K562 (cell line): ENCODE measurements at regions not wholly inside any gene's neighbourhood (a gene's known extent, or its start where the extent isn't known, plus 50 kb on each side); places are given as distances from the start of the nearest gene placed in this dataset.

ENCODE experiments used
- CREB1 ChIP-seq, 2 experiments: sonication (generic) in 1 of 2; formaldehyde crosslinking in 1 of 2; IDR thresholded peaks; 2 replicates each; pipeline versions ENCODE4 v1.6.1 to v1.8.0; 2012 to 2022; ENCODE audit warnings: inconsistent platforms in 1 of 2, mild to moderate bottlenecking in 1 of 2, missing genetic modification reagents in 1 of 2, moderate library complexity in 1 of 2
- E2F1 ChIP-seq: sonication (generic); formaldehyde crosslinking; IDR thresholded peaks from 2 replicates; pipeline ENCODE4 v1.8.1; 2023; ENCODE audit warnings: mild to moderate bottlenecking, missing genetic modification reagents, moderate library complexity
- EZH2 ChIP-seq: IDR thresholded peaks from 2 replicates; pipeline ENCODE4 v1.6.1; 2012; ENCODE audit warnings: low read depth, mild to moderate bottlenecking, inconsistent platforms, low read length, borderline replicate concordance
- GABPA ChIP-seq: fragments of 200-800 bp; sonication (Bioruptor generic); conservative IDR thresholded peaks from 2 replicates; pipeline ENCODE4 v1.6.1; 2016; ENCODE audit warnings: low read depth, missing genetic modification characterization, missing compliant biosample characterization
- HNRNPL ChIP-seq: fragments of 200-400 bp; formaldehyde crosslinking; IDR thresholded peaks from 2 replicates; pipeline ENCODE4 v1.6.1; 2017; ENCODE audit warnings: low read depth, mild to moderate bottlenecking, low read length
- JUN ChIP-seq, 2 experiments: sonication (generic) in 1 of 2; formaldehyde crosslinking in 1 of 2; IDR thresholded peaks; 2 replicates each; pipeline versions ENCODE4 v1.6.1 to v1.8.0; 2012 to 2022; ENCODE audit warnings: borderline replicate concordance in 2 of 2, mild to moderate bottlenecking in 2 of 2, improper control_type of control experiment in 1 of 2, low read depth in 1 of 2, low read length in 1 of 2, missing genetic modification reagents in 1 of 2
- POLR2A ChIP-seq: fragments of 450-650 bp; conservative IDR thresholded peaks from 2 replicates; pipeline ENCODE4 v1.6.1; 2016
- POLR2AphosphoS5 ChIP-seq: IDR thresholded peaks from 2 replicates; pipeline ENCODE4 v1.6.1; 2011; ENCODE audit warnings: mild to moderate bottlenecking, low read depth, low read length, moderate library complexity; ENCODE audit not compliant: control insufficient read depth, insufficient read depth
- YY1 ChIP-seq, 3 experiments: IDR thresholded peaks; 2 replicates each; pipeline ENCODE4 v1.6.1; 2011; ENCODE audit warnings: low read length in 2 of 3, mild to moderate bottlenecking in 2 of 3, moderate library complexity in 2 of 3, borderline replicate concordance in 1 of 3, control low read depth in 1 of 3, low read depth in 1 of 3; ENCODE audit not compliant: insufficient read depth in 3 of 3, insufficient replicate concordance in 2 of 3, control insufficient read depth in 1 of 3, insufficient read length in 1 of 3; ENCODE audit errors: extremely low read depth in 1 of 3
- ZBTB26 ChIP-seq: fragments of 450-650 bp; formaldehyde crosslinking; IDR thresholded peaks from 2 replicates; pipeline ENCODE4 v1.4.0; 2022; ENCODE audit warnings: missing genetic modification characterization
- ZNF780A ChIP-seq: fragments of 250-450 bp; sonication (Bioruptor Pico); IDR thresholded peaks from 2 replicates; pipeline ENCODE4 v1.5.0; 2021; ENCODE audit warnings: mild to moderate bottlenecking
- TF ChIP-seq, protein P1 (sequence below): fragments of 250-450 bp; sonication (Bioruptor Pico); IDR thresholded peaks from 2 replicates; pipeline ENCODE4 v1.5.0; 2022; ENCODE audit warnings: mild to moderate bottlenecking

DNA sequence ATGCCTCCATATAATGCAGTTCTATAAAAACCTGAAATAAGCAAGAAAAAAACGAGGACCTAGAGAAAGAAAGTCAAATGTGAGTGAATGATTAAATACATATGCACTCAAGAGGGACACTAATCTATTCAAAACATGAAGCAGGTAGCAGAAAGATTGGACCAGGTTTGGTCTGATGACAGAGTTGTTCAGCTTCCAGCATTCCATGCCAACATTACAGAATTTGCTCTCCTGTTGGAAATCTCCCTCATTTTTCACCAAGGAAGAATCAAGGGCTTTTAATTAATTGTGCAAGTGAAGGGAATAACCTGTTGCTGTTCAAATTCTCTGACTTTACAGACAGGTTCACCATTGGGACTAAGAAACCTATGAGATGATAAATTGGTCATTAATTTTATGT lies 379.0 kb upstream of the RASGEF1B start:
- TF ChIP-seq POLR2AphosphoS5, result no peak
- no peak for TF ChIP-seq POLR2A
- TF ChIP-seq EZH2, result no peak
- TF ChIP-seq GABPA, result no peak
- TF ChIP-seq, protein P1, sequence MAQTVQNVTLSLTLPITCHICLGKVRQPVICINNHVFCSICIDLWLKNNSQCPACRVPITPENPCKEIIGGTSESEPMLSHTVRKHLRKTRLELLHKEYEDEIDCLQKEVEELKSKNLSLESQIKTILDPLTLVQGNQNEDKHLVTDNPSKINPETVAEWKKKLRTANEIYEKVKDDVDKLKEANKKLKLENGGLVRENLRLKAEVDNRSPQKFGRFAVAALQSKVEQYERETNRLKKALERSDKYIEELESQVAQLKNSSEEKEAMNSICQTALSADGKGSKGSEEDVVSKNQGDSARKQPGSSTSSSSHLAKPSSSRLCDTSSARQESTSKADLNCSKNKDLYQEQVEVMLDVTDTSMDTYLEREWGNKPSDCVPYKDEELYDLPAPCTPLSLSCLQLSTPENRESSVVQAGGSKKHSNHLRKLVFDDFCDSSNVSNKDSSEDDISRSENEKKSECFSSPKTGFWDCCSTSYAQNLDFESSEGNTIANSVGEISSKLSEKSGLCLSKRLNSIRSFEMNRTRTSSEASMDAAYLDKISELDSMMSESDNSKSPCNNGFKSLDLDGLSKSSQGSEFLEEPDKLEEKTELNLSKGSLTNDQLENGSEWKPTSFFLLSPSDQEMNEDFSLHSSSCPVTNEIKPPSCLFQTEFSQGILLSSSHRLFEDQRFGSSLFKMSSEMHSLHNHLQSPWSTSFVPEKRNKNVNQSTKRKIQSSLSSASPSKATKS (CRISPR knock-in tag), result no peak
- TF ChIP-seq HNRNPL, result no peak
- TF ChIP-seq ZNF780A (CRISPR knock-in tag), result no peak
- TF ChIP-seq YY1 (IDR thresholded peaks at IDR 0.05; ENCODE audit: borderline replicate concordance in 1 of 3, control insufficient read depth in 1 of 3, extremely low read depth in 1 of 3, insufficient read depth in 3 of 3, insufficient read length in 1 of 3, insufficient replicate concordance in 2 of 3, low read depth in 1 of 3, low read length in 2 of 3), result no peak
- no peak for TF ChIP-seq E2F1 (CRISPR knock-in tag)
- no peak for TF ChIP-seq ZBTB26
- no peak for TF ChIP-seq JUN (IDR thresholded peaks at IDR 0.05; ENCODE audit: borderline replicate concordance, low read depth, low read length)
- TF ChIP-seq JUN (CRISPR knock-in tag; IDR thresholded peaks at IDR 0.05; ENCODE audit: borderline replicate concordance), result no peak
- TF ChIP-seq CREB1 (IDR thresholded peaks at IDR 0.05), result no peak
- no peak for TF ChIP-seq CREB1 (CRISPR knock-in tag; IDR thresholded peaks at IDR 0.05)
